T-helper 2 cell treated with Interferon-gamma antibody and Interleukin-4, amounts not matched to agents 5 μg/mL and 100 μg/mL, for 36 hours (primary cell): ENCODE measurements at regions not wholly inside any gene's neighbourhood (a gene's known extent, or its start where the extent isn't known, plus 50 kb on each side); places are given as distances from the start of the nearest gene placed in this dataset.

Experiments used
- DNase-seq: peaks from one replicate; pipeline ENCODE4 v3.0.0; 2021; ENCODE audit warnings: low spot score
- H3K27ac Mint-ChIP-seq: one replicate; pipeline ENCODE4 v1.8.0; 2021; ENCODE audit warnings: mild to moderate bottlenecking, mixed read lengths
- H3K27me3 Mint-ChIP-seq: one replicate; pipeline ENCODE4 v1.8.0; 2021; ENCODE audit warnings: low read depth, mixed read lengths
- H3K36me3 Mint-ChIP-seq: one replicate; pipeline ENCODE4 v1.8.0; 2021; ENCODE audit warnings: low read depth, mixed read lengths
- H3K4me1 Mint-ChIP-seq: one replicate; pipeline ENCODE4 v1.8.0; 2021; ENCODE audit warnings: low read depth, mixed read lengths
- H3K4me3 Mint-ChIP-seq: one replicate; pipeline ENCODE4 v1.8.0; 2022; ENCODE audit warnings: mild to moderate bottlenecking, moderate library complexity, mixed read lengths
- H3K9me3 Mint-ChIP-seq: one replicate; pipeline ENCODE4 v1.8.0; 2021; ENCODE audit warnings: mixed read lengths

GRCh38 chr21:25107708-25108107 is 499.6 kb downstream of the MRPL39 start:
- no peaks in the 10 kb centered on the region for H3K27me3 Mint-ChIP-seq
- H3K36me3 Mint-ChIP-seq: no peaks in the 10 kb centered on the region
- H3K9me3 Mint-ChIP-seq: no peaks in the 10 kb centered on the region
- no peaks in the 10 kb centered on the region for H3K4me1 Mint-ChIP-seq
- no peak for DNase-seq
- no peak overlapping the region for H3K4me3 Mint-ChIP-seq
- no peak overlapping the region for H3K27ac Mint-ChIP-seq

- H3K27ac Mint-ChIP-seq: no peak overlapping the region
- no peaks in the 10 kb centered on the region for H3K9me3 Mint-ChIP-seq
- no peak for DNase-seq
- H3K27me3 Mint-ChIP-seq: no peaks in the 10 kb centered on the region
- no peak overlapping the region for H3K4me3 Mint-ChIP-seq
- no peaks in the 10 kb centered on the region for H3K36me3 Mint-ChIP-seq
- no peaks in the 10 kb centered on the region for H3K4me1 Mint-ChIP-seq
Observed at GRCh38 chr21:25103500-25104207, 503.6 kb downstream of the MRPL39 start.

GRCh38 chr21:25097648-25098047 is 509.6 kb downstream of the MRPL39 start:
- Mint-ChIP-seq H3K9me3 (no peaks in the 10 kb centered on the region), H3K27ac (no peak overlapping the region), H3K27me3 (no peaks in the 10 kb centered on the region), H3K36me3 (no peaks in the 10 kb centered on the region), H3K4me1 (no peaks in the 10 kb centered on the region), H3K4me3 (no peak overlapping the region)
- DNase-seq: no peak

GRCh38 chr21:25094695-25095094 is 512.6 kb downstream of the MRPL39 start:
- Mint-ChIP-seq H3K4me1 (no peaks in the 10 kb centered on the region), H3K27ac (no peak overlapping the region), H3K27me3 (no peaks in the 10 kb centered on the region), H3K9me3 (no peaks in the 10 kb centered on the region), H3K36me3 (no peaks in the 10 kb centered on the region), H3K4me3 (no peak overlapping the region)
- DNase-seq: no peak

GRCh38 chr21:25092441-25093011 is 514.8 kb downstream of the MRPL39 start:
- Mint-ChIP-seq H3K36me3 (no peaks in the 10 kb centered on the region), H3K9me3 (no peaks in the 10 kb centered on the region), H3K27ac (no peak overlapping the region), H3K4me3 (no peak overlapping the region), H3K4me1 (no peaks in the 10 kb centered on the region), H3K27me3 (no peaks in the 10 kb centered on the region)
- no peak for DNase-seq

- Mint-ChIP-seq H3K9me3 (no peaks in the 10 kb centered on the region), H3K4me1 (no peaks in the 10 kb centered on the region), H3K27me3 (no peaks in the 10 kb centered on the region), H3K4me3 (no peak overlapping the region), H3K27ac (no peak overlapping the region), H3K36me3 (no peaks in the 10 kb centered on the region)
- DNase-seq: no peak
Observed at GRCh38 chr21:25081096-25081495, 526.2 kb downstream of the MRPL39 start.

- no peaks in the 10 kb centered on the region for H3K27me3 Mint-ChIP-seq
- H3K27ac Mint-ChIP-seq: no peak overlapping the region
- DNase-seq: no peak
- no peaks in the 10 kb centered on the region for H3K4me1 Mint-ChIP-seq
- H3K4me3 Mint-ChIP-seq: no peak overlapping the region
- H3K36me3 Mint-ChIP-seq: no peaks in the 10 kb centered on the region
- H3K9me3 Mint-ChIP-seq: no peaks in the 10 kb centered on the region
Observed at GRCh38 chr21:25080661-25081060, 526.6 kb downstream of the MRPL39 start.

- Mint-ChIP-seq H3K27me3 (no peaks in the 10 kb centered on the region), H3K27ac (no peak overlapping the region), H3K4me1 (no peaks in the 10 kb centered on the region), H3K9me3 (no peaks in the 10 kb centered on the region), H3K36me3 (no peaks in the 10 kb centered on the region), H3K4me3 (no peak overlapping the region)
- DNase-seq: no peak
Observed at GRCh38 chr21:25080141-25080540, 527.1 kb downstream of the MRPL39 start.

GRCh38 chr21:25079053-25079452 is 528.2 kb downstream of the MRPL39 start:
- Mint-ChIP-seq H3K27me3 (no peaks in the 10 kb centered on the region), H3K9me3 (no peaks in the 10 kb centered on the region), H3K36me3 (no peaks in the 10 kb centered on the region), H3K27ac (no peak overlapping the region), H3K4me3 (no peak overlapping the region), H3K4me1 (no peaks in the 10 kb centered on the region)
- DNase-seq: no peak

- Mint-ChIP-seq H3K36me3 (no peaks in the 10 kb centered on the region), H3K4me3 (no peak overlapping the region), H3K4me1 (no peaks in the 10 kb centered on the region), H3K9me3 (no peaks in the 10 kb centered on the region), H3K27me3 (no peaks in the 10 kb centered on the region), H3K27ac (no peak overlapping the region)
- no peak for DNase-seq
Observed at GRCh38 chr21:25062061-25062460, 545.2 kb downstream of the MRPL39 start.

- Mint-ChIP-seq H3K9me3 (peaks cover 2% of the 10 kb centered on the region), H3K4me3 (no peak overlapping the region), H3K4me1 (no peaks in the 10 kb centered on the region), H3K27ac (no peak overlapping the region), H3K36me3 (no peaks in the 10 kb centered on the region), H3K27me3 (no peaks in the 10 kb centered on the region)
- DNase-seq: no peak
Observed at GRCh38 chr21:25054689-25055088, 552.6 kb downstream of the MRPL39 start.

GRCh38 chr21:25039461-25040380 is 567.6 kb downstream of the MRPL39 start:
- Mint-ChIP-seq H3K36me3 (no peaks in the 10 kb centered on the region), H3K4me1 (no peaks in the 10 kb centered on the region), H3K4me3 (no peak overlapping the region), H3K27ac (no peak overlapping the region), H3K9me3 (no peaks in the 10 kb centered on the region), H3K27me3 (no peaks in the 10 kb centered on the region)
- no peak for DNase-seq

- Mint-ChIP-seq H3K4me3 (no peak overlapping the region), H3K27me3 (no peaks in the 10 kb centered on the region), H3K9me3 (no peaks in the 10 kb centered on the region), H3K4me1 (no peaks in the 10 kb centered on the region), H3K27ac (no peak overlapping the region), H3K36me3 (no peaks in the 10 kb centered on the region)
- no peak for DNase-seq
Observed at GRCh38 chr21:25036775-25037174, 570.5 kb downstream of the MRPL39 start.

GRCh38 chr21:25031750-25032149 is 575.5 kb downstream of the MRPL39 start:
- H3K4me1 Mint-ChIP-seq: no peaks in the 10 kb centered on the region
- no peak overlapping the region for H3K27ac Mint-ChIP-seq
- H3K27me3 Mint-ChIP-seq: no peaks in the 10 kb centered on the region
- peaks cover 3% of the 10 kb centered on the region for H3K9me3 Mint-ChIP-seq
- DNase-seq: no peak
- no peak overlapping the region for H3K4me3 Mint-ChIP-seq
- no peaks in the 10 kb centered on the region for H3K36me3 Mint-ChIP-seq
